ENCODE measurements at regions not wholly inside any gene's neighbourhood (a gene's known extent, or its start where the extent isn't known, plus 50 kb on each side); places are given as distances from the start of the nearest gene placed in this dataset.
"Not testable (repeated sequence)": the region's sequence is repeated elsewhere in the genome, so short reads cannot be mapped to it uniquely, and the experiment has no call there.

DNA sequence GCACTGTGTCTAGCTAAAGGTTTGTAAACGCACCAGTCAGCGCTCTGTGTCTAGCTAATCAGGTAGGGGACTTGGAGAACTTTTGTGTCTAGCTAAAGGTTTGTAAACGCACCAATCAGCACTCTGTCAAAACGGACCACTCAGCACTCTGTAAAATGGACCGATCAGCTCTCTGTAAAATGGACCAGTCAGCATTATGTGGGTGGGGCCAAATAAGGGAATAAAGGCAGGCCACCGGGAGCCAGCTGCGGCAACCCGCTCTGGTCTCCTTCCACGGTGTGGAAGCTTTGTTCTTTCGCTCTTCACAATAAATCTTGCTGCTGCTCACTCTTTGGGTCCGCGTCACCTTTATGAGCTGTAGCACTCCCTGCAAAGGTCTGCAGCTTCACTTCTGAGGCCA lies 90.2 kb downstream of the ASCL4 start:
- TF ChIP-seq, protein P1, sequence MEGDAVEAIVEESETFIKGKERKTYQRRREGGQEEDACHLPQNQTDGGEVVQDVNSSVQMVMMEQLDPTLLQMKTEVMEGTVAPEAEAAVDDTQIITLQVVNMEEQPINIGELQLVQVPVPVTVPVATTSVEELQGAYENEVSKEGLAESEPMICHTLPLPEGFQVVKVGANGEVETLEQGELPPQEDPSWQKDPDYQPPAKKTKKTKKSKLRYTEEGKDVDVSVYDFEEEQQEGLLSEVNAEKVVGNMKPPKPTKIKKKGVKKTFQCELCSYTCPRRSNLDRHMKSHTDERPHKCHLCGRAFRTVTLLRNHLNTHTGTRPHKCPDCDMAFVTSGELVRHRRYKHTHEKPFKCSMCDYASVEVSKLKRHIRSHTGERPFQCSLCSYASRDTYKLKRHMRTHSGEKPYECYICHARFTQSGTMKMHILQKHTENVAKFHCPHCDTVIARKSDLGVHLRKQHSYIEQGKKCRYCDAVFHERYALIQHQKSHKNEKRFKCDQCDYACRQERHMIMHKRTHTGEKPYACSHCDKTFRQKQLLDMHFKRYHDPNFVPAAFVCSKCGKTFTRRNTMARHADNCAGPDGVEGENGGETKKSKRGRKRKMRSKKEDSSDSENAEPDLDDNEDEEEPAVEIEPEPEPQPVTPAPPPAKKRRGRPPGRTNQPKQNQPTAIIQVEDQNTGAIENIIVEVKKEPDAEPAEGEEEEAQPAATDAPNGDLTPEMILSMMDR (conservative IDR thresholded peaks at IDR 0.05; ENCODE audit: low read depth in 2 of 2), result not testable (repeated sequence)
- TF ChIP-seq CREB1 (CRISPR knock-in tag; IDR thresholded peaks at IDR 0.05; ENCODE audit: low read depth); EZH2 (IDR thresholded peaks at IDR 0.05; ENCODE audit: low read depth, unreplicated experiment); ZNF331 (CRISPR knock-in tag; IDR thresholded peaks at IDR 0.05; ENCODE audit: low read depth); EZH2phosphoT487 (IDR thresholded peaks at IDR 0.05; ENCODE audit: unreplicated experiment); POLR2AphosphoS5 (IDR thresholded peaks at IDR 0.05; ENCODE audit: low read depth); JUNB (IDR thresholded peaks at IDR 0.05; ENCODE audit: unreplicated experiment); ZNF114 (CRISPR knock-in tag; IDR thresholded peaks at IDR 0.05); STAT1 (IDR thresholded peaks at IDR 0.05; ENCODE audit: unreplicated experiment): not testable (repeated sequence)
- TF ChIP-seq, protein P2, sequence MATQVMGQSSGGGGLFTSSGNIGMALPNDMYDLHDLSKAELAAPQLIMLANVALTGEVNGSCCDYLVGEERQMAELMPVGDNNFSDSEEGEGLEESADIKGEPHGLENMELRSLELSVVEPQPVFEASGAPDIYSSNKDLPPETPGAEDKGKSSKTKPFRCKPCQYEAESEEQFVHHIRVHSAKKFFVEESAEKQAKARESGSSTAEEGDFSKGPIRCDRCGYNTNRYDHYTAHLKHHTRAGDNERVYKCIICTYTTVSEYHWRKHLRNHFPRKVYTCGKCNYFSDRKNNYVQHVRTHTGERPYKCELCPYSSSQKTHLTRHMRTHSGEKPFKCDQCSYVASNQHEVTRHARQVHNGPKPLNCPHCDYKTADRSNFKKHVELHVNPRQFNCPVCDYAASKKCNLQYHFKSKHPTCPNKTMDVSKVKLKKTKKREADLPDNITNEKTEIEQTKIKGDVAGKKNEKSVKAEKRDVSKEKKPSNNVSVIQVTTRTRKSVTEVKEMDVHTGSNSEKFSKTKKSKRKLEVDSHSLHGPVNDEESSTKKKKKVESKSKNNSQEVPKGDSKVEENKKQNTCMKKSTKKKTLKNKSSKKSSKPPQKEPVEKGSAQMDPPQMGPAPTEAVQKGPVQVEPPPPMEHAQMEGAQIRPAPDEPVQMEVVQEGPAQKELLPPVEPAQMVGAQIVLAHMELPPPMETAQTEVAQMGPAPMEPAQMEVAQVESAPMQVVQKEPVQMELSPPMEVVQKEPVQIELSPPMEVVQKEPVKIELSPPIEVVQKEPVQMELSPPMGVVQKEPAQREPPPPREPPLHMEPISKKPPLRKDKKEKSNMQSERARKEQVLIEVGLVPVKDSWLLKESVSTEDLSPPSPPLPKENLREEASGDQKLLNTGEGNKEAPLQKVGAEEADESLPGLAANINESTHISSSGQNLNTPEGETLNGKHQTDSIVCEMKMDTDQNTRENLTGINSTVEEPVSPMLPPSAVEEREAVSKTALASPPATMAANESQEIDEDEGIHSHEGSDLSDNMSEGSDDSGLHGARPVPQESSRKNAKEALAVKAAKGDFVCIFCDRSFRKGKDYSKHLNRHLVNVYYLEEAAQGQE (IDR thresholded peaks at IDR 0.05; ENCODE audit: unreplicated experiment), result not testable (repeated sequence)
- TF ChIP-seq, protein P3, sequence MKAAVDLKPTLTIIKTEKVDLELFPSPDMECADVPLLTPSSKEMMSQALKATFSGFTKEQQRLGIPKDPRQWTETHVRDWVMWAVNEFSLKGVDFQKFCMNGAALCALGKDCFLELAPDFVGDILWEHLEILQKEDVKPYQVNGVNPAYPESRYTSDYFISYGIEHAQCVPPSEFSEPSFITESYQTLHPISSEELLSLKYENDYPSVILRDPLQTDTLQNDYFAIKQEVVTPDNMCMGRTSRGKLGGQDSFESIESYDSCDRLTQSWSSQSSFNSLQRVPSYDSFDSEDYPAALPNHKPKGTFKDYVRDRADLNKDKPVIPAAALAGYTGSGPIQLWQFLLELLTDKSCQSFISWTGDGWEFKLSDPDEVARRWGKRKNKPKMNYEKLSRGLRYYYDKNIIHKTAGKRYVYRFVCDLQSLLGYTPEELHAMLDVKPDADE (IDR thresholded peaks at IDR 0.05), result not testable (repeated sequence)

Measured in GM23338 (cell line).